Nephron progenitor cell (in vitro differentiated cells): ENCODE measurements at regions not wholly inside any gene's neighbourhood (a gene's known extent, or its start where the extent isn't known, plus 50 kb on each side); places are given as distances from the start of the nearest gene placed in this dataset.
A peak's percentile ranks its signal among the peaks of the same experiment; 100 is the strongest.
"Not testable (repeated sequence)": the region's sequence is repeated elsewhere in the genome, so short reads cannot be mapped to it uniquely, and the experiment has no call there.

Source experiments
- DNase-seq: peaks from one replicate; pipeline ENCODE4 v3.0.0; 2021
- H3K27ac Mint-ChIP-seq: 2 replicates; pipeline ENCODE4 v1.8.0; 2021; ENCODE audit warnings: mild to moderate bottlenecking, moderate library complexity, mixed read lengths
- H3K27me3 Mint-ChIP-seq: 2 replicates; pipeline ENCODE4 v1.8.0; 2021; ENCODE audit warnings: mild to moderate bottlenecking, low read depth, mixed read lengths; ENCODE audit not compliant: poor library complexity
- H3K36me3 Mint-ChIP-seq: 2 replicates; pipeline ENCODE4 v1.8.0; 2021; ENCODE audit warnings: low read depth, mixed read lengths
- H3K4me1 Mint-ChIP-seq: 2 replicates; pipeline ENCODE4 v1.8.0; 2021; ENCODE audit warnings: mixed read lengths
- H3K4me3 Mint-ChIP-seq: 2 replicates; pipeline ENCODE4 v1.8.0; 2021; ENCODE audit warnings: mild to moderate bottlenecking, moderate library complexity, mixed read lengths
- H3K9me3 Mint-ChIP-seq: 2 replicates; pipeline ENCODE4 v1.8.0; 2021; ENCODE audit warnings: mild to moderate bottlenecking, moderate library complexity, mixed read lengths
- CTCF ChIP-seq: fragments of 200-600 bp; sonication (generic); IDR thresholded peaks from 2 replicates; pipeline ENCODE4 v1.5.0; 2021; ENCODE audit warnings: antibody characterized with exemption

DNA sequence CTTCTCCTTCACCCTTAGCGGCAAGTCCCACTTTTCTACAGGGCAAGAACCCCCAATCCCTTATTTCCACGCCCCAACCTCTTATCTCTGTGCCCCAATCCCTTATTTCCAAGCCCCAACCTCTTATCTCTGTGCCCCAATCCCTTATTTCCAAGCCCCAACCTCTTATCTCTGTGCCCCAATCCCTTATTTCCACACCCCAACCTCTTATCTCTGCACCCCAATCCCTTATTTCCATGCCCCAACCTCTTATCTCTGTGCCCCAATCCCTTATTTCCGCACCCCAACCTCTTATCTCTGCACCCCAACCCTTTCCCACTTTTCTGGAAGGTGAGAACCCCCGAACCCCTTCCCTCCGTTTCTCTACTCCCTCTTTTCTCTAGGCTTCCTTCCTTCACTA lies 116.1 kb upstream of the GJE1 start:
- peaks cover 19% of the 10 kb centered on the region for H3K4me1 Mint-ChIP-seq
- DNase-seq, H3K9me3 Mint-ChIP-seq, H3K36me3 Mint-ChIP-seq, H3K27ac Mint-ChIP-seq, H3K27me3 Mint-ChIP-seq, H3K4me3 Mint-ChIP-seq: not testable (repeated sequence)

DNA sequence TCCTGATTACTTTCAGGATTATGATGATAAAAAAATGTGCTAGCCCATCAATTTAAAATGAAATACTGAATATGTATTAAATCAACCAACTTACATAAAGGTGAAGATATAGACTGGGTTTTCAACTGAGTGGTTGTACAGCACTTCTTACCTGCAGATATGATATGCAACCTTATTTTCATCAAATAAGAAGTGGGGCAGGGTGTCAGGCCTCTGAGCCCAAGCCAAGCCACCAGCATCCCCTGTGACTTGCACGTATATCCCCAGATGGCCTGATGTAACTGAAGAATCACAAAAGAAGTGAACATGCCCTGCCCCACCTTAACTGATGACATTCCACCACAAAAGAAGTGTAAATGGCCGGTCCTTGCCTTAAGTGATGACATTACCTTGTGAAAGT lies 117.3 kb upstream of the GJE1 start:
- H3K27me3 Mint-ChIP-seq, DNase-seq, H3K9me3 Mint-ChIP-seq, H3K27ac Mint-ChIP-seq, H3K36me3 Mint-ChIP-seq, H3K4me3 Mint-ChIP-seq: not testable (repeated sequence)
- peaks cover 15% of the 10 kb centered on the region for H3K4me1 Mint-ChIP-seq

GRCh38 chr6:142015011-142015410 lies 117.7 kb upstream of the GJE1 start:
- Mint-ChIP-seq H3K9me3 (no peaks in the 10 kb centered on the region), H3K27me3 (no peaks in the 10 kb centered on the region), H3K4me3 (peak overlapping the region; percentile 65), H3K36me3 (no peaks in the 10 kb centered on the region), H3K27ac (no peak overlapping the region), H3K4me1 (peaks cover 15% of the 10 kb centered on the region)
- no peak for TF ChIP-seq CTCF
- DNase-seq = no peak

DNA sequence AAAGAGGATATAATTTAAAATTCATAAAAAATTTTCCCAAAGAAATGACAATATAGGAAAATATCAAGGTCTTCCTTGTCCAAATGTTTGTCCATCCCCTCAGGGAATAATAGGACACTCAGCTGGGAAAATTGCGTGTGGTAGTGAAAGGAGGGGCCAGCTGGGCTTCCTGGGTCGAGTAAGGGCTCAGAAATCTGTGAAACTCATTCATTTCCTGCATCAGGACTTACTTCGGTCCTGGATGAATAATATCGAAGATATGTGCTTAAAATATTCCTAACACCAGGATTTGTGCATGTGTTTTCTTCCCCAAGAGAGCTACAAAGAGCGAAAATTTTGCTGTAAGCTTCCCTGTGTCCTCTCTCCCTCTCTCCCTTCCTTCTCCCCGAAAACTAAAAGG lies 118.2 kb upstream of the GJE1 start:
- H3K27ac Mint-ChIP-seq = no peak overlapping the region
- H3K36me3 Mint-ChIP-seq = no peaks in the 10 kb centered on the region
- no peak for DNase-seq
- peaks cover 15% of the 10 kb centered on the region for H3K4me1 Mint-ChIP-seq
- no peaks in the 10 kb centered on the region for H3K9me3 Mint-ChIP-seq
- H3K27me3 Mint-ChIP-seq = no peaks in the 10 kb centered on the region
- H3K4me3 Mint-ChIP-seq = peak overlapping the region; percentile 65
- no peak for TF ChIP-seq CTCF

GRCh38 chr6:142013875-142014495 lies 118.7 kb upstream of the GJE1 start:
- Mint-ChIP-seq H3K4me3 (no peak overlapping the region), H3K27ac (no peak overlapping the region), H3K27me3 (no peaks in the 10 kb centered on the region), H3K4me1 (peaks cover 15% of the 10 kb centered on the region), H3K36me3 (no peaks in the 10 kb centered on the region), H3K9me3 (no peaks in the 10 kb centered on the region)
- no peak for DNase-seq
- TF ChIP-seq CTCF = no peak

DNA sequence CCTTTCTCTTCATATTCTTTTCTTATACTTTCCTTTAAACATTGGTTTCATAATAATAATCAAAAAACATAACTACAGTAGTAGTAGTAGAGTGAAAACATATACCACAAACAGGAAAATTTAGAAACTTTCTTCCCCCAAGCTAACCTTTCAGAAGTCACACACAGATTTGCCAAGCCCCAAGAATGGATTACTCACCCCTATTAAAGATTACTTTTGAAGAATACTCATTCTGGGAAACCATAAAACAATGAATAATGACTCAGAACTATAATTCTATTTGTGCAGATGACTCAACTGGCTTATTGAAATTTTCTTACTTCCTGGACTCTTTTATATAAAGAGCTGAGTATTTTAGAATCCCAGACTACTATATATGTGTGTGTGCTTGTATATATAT lies 119.4 kb upstream of the GJE1 start:
- no peaks in the 10 kb centered on the region for H3K9me3 Mint-ChIP-seq
- peaks cover 15% of the 10 kb centered on the region for H3K4me1 Mint-ChIP-seq
- no peaks in the 10 kb centered on the region for H3K27me3 Mint-ChIP-seq
- no peak for DNase-seq
- H3K4me3 Mint-ChIP-seq = no peak overlapping the region
- H3K36me3 Mint-ChIP-seq = no peaks in the 10 kb centered on the region
- no peak for TF ChIP-seq CTCF
- no peak overlapping the region for H3K27ac Mint-ChIP-seq

DNA sequence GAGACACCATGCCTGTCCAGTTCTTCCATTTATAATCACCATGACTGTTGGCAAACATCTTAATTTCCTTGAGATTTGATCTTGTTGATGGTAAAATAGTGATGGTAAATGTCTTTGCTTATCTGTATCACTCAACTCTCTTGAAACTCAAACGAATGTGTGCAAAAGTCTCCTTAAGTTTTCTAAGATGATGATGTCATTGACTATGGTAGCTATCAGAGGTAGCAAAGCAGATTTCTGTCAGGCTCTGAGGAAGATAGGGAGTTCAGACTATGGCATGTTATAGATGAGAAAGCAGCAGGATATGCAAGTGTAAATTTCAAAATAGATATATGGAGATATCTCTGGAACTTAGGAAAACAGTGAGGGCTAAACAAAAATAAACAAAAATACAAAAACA lies 121.0 kb upstream of the GJE1 start:
- TF ChIP-seq CTCF = no peak
- no peaks in the 10 kb centered on the region for H3K27me3 Mint-ChIP-seq
- H3K36me3 Mint-ChIP-seq = no peaks in the 10 kb centered on the region
- H3K27ac Mint-ChIP-seq = no peak overlapping the region
- no peak for DNase-seq
- peaks cover 15% of the 10 kb centered on the region for H3K4me1 Mint-ChIP-seq
- H3K4me3 Mint-ChIP-seq = no peak overlapping the region
- H3K9me3 Mint-ChIP-seq = no peaks in the 10 kb centered on the region
